ENCODE measurements at regions not wholly inside any gene's neighbourhood (a gene's known extent, or its start where the extent isn't known, plus 50 kb on each side); places are given as distances from the start of the nearest gene placed in this dataset.

- Histone ChIP-seq H3K9me3 (ENCODE audit: control insufficient read depth in 1 of 2, low read length in 2 of 2) (no peaks in the 10 kb centered on the region), H3K4me1 (ENCODE audit: control insufficient read depth in 1 of 2, insufficient read depth in 2 of 2, low read length in 2 of 2) (peaks cover 5 to 12% of the 10 kb centered on the region in 2 donors), H3K27me3 (ENCODE audit: control insufficient read depth in 1 of 2, insufficient read depth in 2 of 2, low read length in 2 of 2) (no peaks in the 10 kb centered on the region), H3K27ac (ENCODE audit: low read depth, low read length) (no peak overlapping the region), H3K36me3 (ENCODE audit: control insufficient read depth in 1 of 2, insufficient read depth in 2 of 2, low read length in 2 of 2) (no peaks in the 10 kb centered on the region), H3K4me3 (ENCODE audit: low read depth in 1 of 2, low read length in 2 of 2) (no peak overlapping the region), H3K9ac (ENCODE audit: low read depth in 1 of 2, low read length in 2 of 2) (peak overlapping the region in 1 of 2 donors; percentile 14)
These were observed 131.1 kb downstream of the VEGFA start for GRCh38 chr6:43900916-43901732.

- H3K27ac ChIP-seq (ENCODE audit: low read depth, low read length): no peak overlapping the region
- no peak overlapping the region for H3K4me3 ChIP-seq (ENCODE audit: low read depth in 1 of 2, low read length in 2 of 2)
- peaks cover 5 to 12% of the 10 kb centered on the region in 2 donors for H3K4me1 ChIP-seq (ENCODE audit: control insufficient read depth in 1 of 2, insufficient read depth in 2 of 2, low read length in 2 of 2)
- no peak overlapping the region for H3K9ac ChIP-seq (ENCODE audit: low read depth in 1 of 2, low read length in 2 of 2)
- no peaks in the 10 kb centered on the region for H3K9me3 ChIP-seq (ENCODE audit: control insufficient read depth in 1 of 2, low read length in 2 of 2)
- H3K27me3 ChIP-seq (ENCODE audit: control insufficient read depth in 1 of 2, insufficient read depth in 2 of 2, low read length in 2 of 2): no peaks in the 10 kb centered on the region
- H3K36me3 ChIP-seq (ENCODE audit: control insufficient read depth in 1 of 2, insufficient read depth in 2 of 2, low read length in 2 of 2): no peaks in the 10 kb centered on the region
These were observed 130.5 kb downstream of the VEGFA start for GRCh38 chr6:43900560-43900915.

GRCh38 chr6:43899830-43900229 is 129.8 kb downstream of the VEGFA start:
- Histone ChIP-seq H3K27ac (ENCODE audit: low read depth, low read length) (no peak overlapping the region), H3K9ac (ENCODE audit: low read depth in 1 of 2, low read length in 2 of 2) (no peak overlapping the region), H3K27me3 (ENCODE audit: control insufficient read depth in 1 of 2, insufficient read depth in 2 of 2, low read length in 2 of 2) (no peaks in the 10 kb centered on the region), H3K4me1 (ENCODE audit: control insufficient read depth in 1 of 2, insufficient read depth in 2 of 2, low read length in 2 of 2) (peaks cover 5 to 12% of the 10 kb centered on the region in 2 donors), H3K36me3 (ENCODE audit: control insufficient read depth in 1 of 2, insufficient read depth in 2 of 2, low read length in 2 of 2) (no peaks in the 10 kb centered on the region), H3K9me3 (ENCODE audit: control insufficient read depth in 1 of 2, low read length in 2 of 2) (no peaks in the 10 kb centered on the region), H3K4me3 (ENCODE audit: low read depth in 1 of 2, low read length in 2 of 2) (no peak overlapping the region)

GRCh38 chr6:43898358-43899131 is 128.5 kb downstream of the VEGFA start:
- no peaks in the 10 kb centered on the region for H3K9me3 ChIP-seq (ENCODE audit: control insufficient read depth in 1 of 2, low read length in 2 of 2)
- H3K27me3 ChIP-seq (ENCODE audit: control insufficient read depth in 1 of 2, insufficient read depth in 2 of 2, low read length in 2 of 2): no peaks in the 10 kb centered on the region

GRCh38 chr6:43897571-43898302 is 127.7 kb downstream of the VEGFA start:
- H3K36me3 ChIP-seq (ENCODE audit: control insufficient read depth in 1 of 2, insufficient read depth in 2 of 2, low read length in 2 of 2): no peaks in the 10 kb centered on the region
- H3K9ac ChIP-seq (ENCODE audit: low read depth in 1 of 2, low read length in 2 of 2): no peak overlapping the region
- H3K27ac ChIP-seq (ENCODE audit: low read depth, low read length): no peak overlapping the region
- H3K9me3 ChIP-seq (ENCODE audit: control insufficient read depth in 1 of 2, low read length in 2 of 2): no peaks in the 10 kb centered on the region
- no peak overlapping the region for H3K4me3 ChIP-seq (ENCODE audit: low read depth in 1 of 2, low read length in 2 of 2)
- peaks cover 5 to 12% of the 10 kb centered on the region in 2 donors for H3K4me1 ChIP-seq (ENCODE audit: control insufficient read depth in 1 of 2, insufficient read depth in 2 of 2, low read length in 2 of 2)
- no peaks in the 10 kb centered on the region for H3K27me3 ChIP-seq (ENCODE audit: control insufficient read depth in 1 of 2, insufficient read depth in 2 of 2, low read length in 2 of 2)

More at GRCh38 chr6:43898358-43899131, 128.5 kb downstream of the VEGFA start:
- Histone ChIP-seq H3K27ac (ENCODE audit: low read depth, low read length) (no peak overlapping the region), H3K36me3 (ENCODE audit: control insufficient read depth in 1 of 2, insufficient read depth in 2 of 2, low read length in 2 of 2) (no peaks in the 10 kb centered on the region), H3K9ac (ENCODE audit: low read depth in 1 of 2, low read length in 2 of 2) (no peak overlapping the region), H3K4me1 (ENCODE audit: control insufficient read depth in 1 of 2, insufficient read depth in 2 of 2, low read length in 2 of 2) (peaks cover 5 to 12% of the 10 kb centered on the region in 2 donors), H3K4me3 (ENCODE audit: low read depth in 1 of 2, low read length in 2 of 2) (no peak overlapping the region)

GRCh38 chr6:43896329-43897255 is 126.6 kb downstream of the VEGFA start:
- Histone ChIP-seq H3K9ac (ENCODE audit: low read depth in 1 of 2, low read length in 2 of 2) (no peak overlapping the region), H3K4me3 (ENCODE audit: low read depth in 1 of 2, low read length in 2 of 2) (no peak overlapping the region), H3K36me3 (ENCODE audit: control insufficient read depth in 1 of 2, insufficient read depth in 2 of 2, low read length in 2 of 2) (no peaks in the 10 kb centered on the region), H3K9me3 (ENCODE audit: control insufficient read depth in 1 of 2, low read length in 2 of 2) (no peaks in the 10 kb centered on the region), H3K27ac (ENCODE audit: low read depth, low read length) (no peak overlapping the region), H3K27me3 (ENCODE audit: control insufficient read depth in 1 of 2, insufficient read depth in 2 of 2, low read length in 2 of 2) (no peaks in the 10 kb centered on the region), H3K4me1 (ENCODE audit: control insufficient read depth in 1 of 2, insufficient read depth in 2 of 2, low read length in 2 of 2) (peaks cover 5 to 10% of the 10 kb centered on the region in 2 donors)

- H3K9me3 ChIP-seq (ENCODE audit: control insufficient read depth in 1 of 2, low read length in 2 of 2): no peaks in the 10 kb centered on the region
- H3K27ac ChIP-seq (ENCODE audit: low read depth, low read length): no peak overlapping the region
- H3K36me3 ChIP-seq (ENCODE audit: control insufficient read depth in 1 of 2, insufficient read depth in 2 of 2, low read length in 2 of 2): no peaks in the 10 kb centered on the region
- H3K4me1 ChIP-seq (ENCODE audit: control insufficient read depth in 1 of 2, insufficient read depth in 2 of 2, low read length in 2 of 2): peaks cover 2 to 3% of the 10 kb centered on the region in 2 donors
- H3K27me3 ChIP-seq (ENCODE audit: control insufficient read depth in 1 of 2, insufficient read depth in 2 of 2, low read length in 2 of 2): peaks cover 0 to 3% of the 10 kb centered on the region in 2 donors
- no peak overlapping the region for H3K4me3 ChIP-seq (ENCODE audit: low read depth in 1 of 2, low read length in 2 of 2)
- H3K9ac ChIP-seq (ENCODE audit: low read depth in 1 of 2, low read length in 2 of 2): no peak overlapping the region
These were observed 125.8 kb downstream of the VEGFA start for GRCh38 chr6:43895656-43896328.

GRCh38 chr6:43893073-43893472 is 123.1 kb downstream of the VEGFA start:
- H3K9me3 ChIP-seq (ENCODE audit: control insufficient read depth in 1 of 2, low read length in 2 of 2): no peaks in the 10 kb centered on the region
- no peak overlapping the region for H3K27ac ChIP-seq (ENCODE audit: low read depth, low read length)
- no peak overlapping the region for H3K9ac ChIP-seq (ENCODE audit: low read depth in 1 of 2, low read length in 2 of 2)
- H3K36me3 ChIP-seq (ENCODE audit: control insufficient read depth in 1 of 2, insufficient read depth in 2 of 2, low read length in 2 of 2): no peaks in the 10 kb centered on the region
- H3K4me3 ChIP-seq (ENCODE audit: low read depth in 1 of 2, low read length in 2 of 2): no peak overlapping the region
- H3K4me1 ChIP-seq (ENCODE audit: control insufficient read depth in 1 of 2, insufficient read depth in 2 of 2, low read length in 2 of 2): no peaks in the 10 kb centered on the region
- peaks cover 0 to 3% of the 10 kb centered on the region in 2 donors for H3K27me3 ChIP-seq (ENCODE audit: control insufficient read depth in 1 of 2, insufficient read depth in 2 of 2, low read length in 2 of 2)

Measured in duodenal mucosa (tissue), 2 donors.